OCI-LY1 (cell line): ENCODE measurements at regions not wholly inside any gene's neighbourhood (a gene's known extent, or its start where the extent isn't known, plus 50 kb on each side); places are given as distances from the start of the nearest gene placed in this dataset.

ENCODE experiments used
- CTCF ChIP-seq: fragments of 200-600 bp; sonication (generic), shearing (Covaris generic); IDR thresholded peaks from 2 replicates; pipeline ENCODE4 v1.5.1; 2017; ENCODE audit warnings: mild to moderate bottlenecking, antibody characterized with exemption, low read length, moderate library complexity, mixed read lengths
- EZH2 ChIP-seq: fragments of 200-600 bp; sonication (generic), shearing (Covaris generic); IDR thresholded peaks from 2 replicates; pipeline ENCODE4 v1.8.0; 2017; ENCODE audit warnings: borderline replicate concordance, mixed run types, mild to moderate bottlenecking, antibody characterized with exemption, low read length, moderate library complexity, mixed read lengths

- TF ChIP-seq CTCF (no peak), EZH2 (no peak)
Measured at GRCh38 chr15:93289941-93290617, 201.1 kb upstream of the RGMA start.
